ENCODE measurements at regions not wholly inside any gene's neighbourhood (a gene's known extent, or its start where the extent isn't known, plus 50 kb on each side); places are given as distances from the start of the nearest gene placed in this dataset.

DNA sequence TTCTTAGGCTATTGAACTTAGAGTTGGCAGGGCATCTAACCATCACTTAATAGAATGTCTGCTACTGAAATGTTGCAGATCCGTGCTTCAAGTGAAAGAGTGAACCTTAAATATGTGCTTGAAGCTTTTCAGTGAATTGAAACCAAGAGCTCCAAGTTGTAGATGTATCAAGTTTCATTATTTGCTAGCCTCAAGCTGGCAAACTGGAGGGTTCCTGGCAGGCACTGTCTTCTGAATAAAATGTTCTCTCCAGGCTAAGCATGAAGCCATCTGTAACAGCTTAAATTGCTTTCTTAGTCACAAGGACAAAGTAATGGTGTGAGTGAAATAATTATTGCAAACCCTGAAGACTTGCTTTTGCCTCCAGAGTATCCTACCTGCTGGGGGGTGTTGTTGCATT, 415.0 kb upstream of the SPRY2 start:
- no peak overlapping the region for H3K4me3 ChIP-seq (replicated peaks; ENCODE audit: insufficient read depth, low read length)
- TF ChIP-seq, protein P1, sequence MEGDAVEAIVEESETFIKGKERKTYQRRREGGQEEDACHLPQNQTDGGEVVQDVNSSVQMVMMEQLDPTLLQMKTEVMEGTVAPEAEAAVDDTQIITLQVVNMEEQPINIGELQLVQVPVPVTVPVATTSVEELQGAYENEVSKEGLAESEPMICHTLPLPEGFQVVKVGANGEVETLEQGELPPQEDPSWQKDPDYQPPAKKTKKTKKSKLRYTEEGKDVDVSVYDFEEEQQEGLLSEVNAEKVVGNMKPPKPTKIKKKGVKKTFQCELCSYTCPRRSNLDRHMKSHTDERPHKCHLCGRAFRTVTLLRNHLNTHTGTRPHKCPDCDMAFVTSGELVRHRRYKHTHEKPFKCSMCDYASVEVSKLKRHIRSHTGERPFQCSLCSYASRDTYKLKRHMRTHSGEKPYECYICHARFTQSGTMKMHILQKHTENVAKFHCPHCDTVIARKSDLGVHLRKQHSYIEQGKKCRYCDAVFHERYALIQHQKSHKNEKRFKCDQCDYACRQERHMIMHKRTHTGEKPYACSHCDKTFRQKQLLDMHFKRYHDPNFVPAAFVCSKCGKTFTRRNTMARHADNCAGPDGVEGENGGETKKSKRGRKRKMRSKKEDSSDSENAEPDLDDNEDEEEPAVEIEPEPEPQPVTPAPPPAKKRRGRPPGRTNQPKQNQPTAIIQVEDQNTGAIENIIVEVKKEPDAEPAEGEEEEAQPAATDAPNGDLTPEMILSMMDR (IDR thresholded peaks at IDR 0.05; ENCODE audit: insufficient read depth, low read length): no peak
- no peak for TF ChIP-seq GABPA (IDR thresholded peaks at IDR 0.05; ENCODE audit: low read depth)
- no peak overlapping the region for H3K27ac ChIP-seq (replicated peaks)
- no peaks in the 10 kb centered on the region for H3K27me3 ChIP-seq (ENCODE audit: insufficient read depth, poor library complexity, severe bottlenecking)
- DNase-seq (ENCODE audit: low read depth in 1 of 2, low spot score in 1 of 2): no peak

DNA sequence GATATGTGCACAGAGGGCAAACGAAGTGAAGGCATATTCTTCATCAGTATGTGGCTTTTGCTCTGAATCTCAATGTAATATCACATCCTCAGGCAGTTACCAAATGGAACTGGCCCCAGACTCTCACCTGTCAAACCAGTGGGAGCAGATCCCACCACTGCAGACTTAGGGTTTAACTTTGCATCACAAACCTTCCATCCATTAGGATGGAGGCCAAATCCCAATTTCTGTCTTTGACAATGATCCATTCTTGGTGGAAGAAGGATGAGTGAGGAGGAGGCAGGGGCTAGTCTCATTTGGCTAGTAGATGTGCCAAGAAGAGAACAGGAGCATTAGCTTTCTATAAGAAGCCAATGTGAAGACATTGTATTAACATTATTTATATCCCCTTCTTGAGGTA, 413.5 kb upstream of the SPRY2 start:
- H3K27me3 ChIP-seq (ENCODE audit: insufficient read depth, poor library complexity, severe bottlenecking): no peaks in the 10 kb centered on the region
- no peak overlapping the region for H3K27ac ChIP-seq (replicated peaks)
- TF ChIP-seq, protein P2, sequence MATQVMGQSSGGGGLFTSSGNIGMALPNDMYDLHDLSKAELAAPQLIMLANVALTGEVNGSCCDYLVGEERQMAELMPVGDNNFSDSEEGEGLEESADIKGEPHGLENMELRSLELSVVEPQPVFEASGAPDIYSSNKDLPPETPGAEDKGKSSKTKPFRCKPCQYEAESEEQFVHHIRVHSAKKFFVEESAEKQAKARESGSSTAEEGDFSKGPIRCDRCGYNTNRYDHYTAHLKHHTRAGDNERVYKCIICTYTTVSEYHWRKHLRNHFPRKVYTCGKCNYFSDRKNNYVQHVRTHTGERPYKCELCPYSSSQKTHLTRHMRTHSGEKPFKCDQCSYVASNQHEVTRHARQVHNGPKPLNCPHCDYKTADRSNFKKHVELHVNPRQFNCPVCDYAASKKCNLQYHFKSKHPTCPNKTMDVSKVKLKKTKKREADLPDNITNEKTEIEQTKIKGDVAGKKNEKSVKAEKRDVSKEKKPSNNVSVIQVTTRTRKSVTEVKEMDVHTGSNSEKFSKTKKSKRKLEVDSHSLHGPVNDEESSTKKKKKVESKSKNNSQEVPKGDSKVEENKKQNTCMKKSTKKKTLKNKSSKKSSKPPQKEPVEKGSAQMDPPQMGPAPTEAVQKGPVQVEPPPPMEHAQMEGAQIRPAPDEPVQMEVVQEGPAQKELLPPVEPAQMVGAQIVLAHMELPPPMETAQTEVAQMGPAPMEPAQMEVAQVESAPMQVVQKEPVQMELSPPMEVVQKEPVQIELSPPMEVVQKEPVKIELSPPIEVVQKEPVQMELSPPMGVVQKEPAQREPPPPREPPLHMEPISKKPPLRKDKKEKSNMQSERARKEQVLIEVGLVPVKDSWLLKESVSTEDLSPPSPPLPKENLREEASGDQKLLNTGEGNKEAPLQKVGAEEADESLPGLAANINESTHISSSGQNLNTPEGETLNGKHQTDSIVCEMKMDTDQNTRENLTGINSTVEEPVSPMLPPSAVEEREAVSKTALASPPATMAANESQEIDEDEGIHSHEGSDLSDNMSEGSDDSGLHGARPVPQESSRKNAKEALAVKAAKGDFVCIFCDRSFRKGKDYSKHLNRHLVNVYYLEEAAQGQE (IDR thresholded peaks at IDR 0.05; ENCODE audit: insufficient replicate concordance, low read depth): no peak
- no peak for DNase-seq (ENCODE audit: low read depth in 1 of 2, low spot score in 1 of 2)
- H3K4me3 ChIP-seq (replicated peaks; ENCODE audit: insufficient read depth, low read length): no peak overlapping the region

DNA sequence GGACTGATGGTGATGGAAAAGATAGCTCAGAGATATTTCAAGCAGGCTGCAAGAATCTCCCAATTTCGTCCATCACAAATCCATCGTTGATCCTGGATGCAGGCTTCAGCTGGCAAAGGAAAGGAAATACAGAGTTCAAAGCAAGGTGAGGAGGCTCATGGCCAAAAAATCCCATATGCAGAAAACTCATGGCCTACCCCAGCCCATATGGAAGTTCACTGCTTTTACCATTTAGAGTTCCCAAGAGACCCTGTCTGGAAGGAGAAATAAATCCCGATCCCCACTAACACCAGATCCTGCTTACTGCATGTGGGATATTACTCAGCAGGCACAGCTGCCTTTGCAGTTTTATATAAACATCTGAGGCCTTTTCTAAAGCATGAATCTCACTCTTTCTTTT, 412.9 kb upstream of the SPRY2 start:
- DNase-seq (ENCODE audit: low read depth in 1 of 2, low spot score in 1 of 2): no peak
- H3K27me3 ChIP-seq (ENCODE audit: insufficient read depth, poor library complexity, severe bottlenecking): no peaks in the 10 kb centered on the region
- H3K27ac ChIP-seq (replicated peaks): no peak overlapping the region
- H3K4me3 ChIP-seq (replicated peaks; ENCODE audit: insufficient read depth, low read length): no peak overlapping the region
- TF ChIP-seq GABPA (IDR thresholded peaks at IDR 0.05; ENCODE audit: low read depth): no peak
- TF ChIP-seq, protein P2 (IDR thresholded peaks at IDR 0.05; ENCODE audit: insufficient replicate concordance, low read depth): no peak
- TF ChIP-seq, protein P1 (IDR thresholded peaks at IDR 0.05; ENCODE audit: insufficient read depth, low read length): no peak
- no peak for TF ChIP-seq SPI1 (IDR thresholded peaks at IDR 0.05; ENCODE audit: borderline replicate concordance, low read depth)
- TF ChIP-seq POLR2AphosphoS5 (IDR thresholded peaks at IDR 0.05; ENCODE audit: low read depth): no peak

DNA sequence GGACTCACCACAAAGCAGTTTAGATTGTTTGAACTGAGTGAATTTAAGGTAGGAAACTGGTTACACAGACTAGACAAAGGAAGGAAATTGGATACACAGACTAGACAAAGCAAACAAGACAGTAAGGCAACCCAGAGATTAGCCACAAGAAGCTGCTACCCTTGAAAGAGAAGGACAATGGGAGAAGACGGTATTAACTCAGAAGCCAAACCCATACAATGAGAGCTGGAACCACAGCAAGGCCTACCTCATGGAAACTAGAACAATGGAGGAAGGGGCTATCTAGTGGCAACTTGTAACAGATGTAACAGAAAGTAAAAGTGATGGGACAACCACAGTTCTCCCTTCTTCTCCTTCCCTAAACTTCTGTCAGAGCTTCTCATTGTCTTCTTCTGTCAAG, 410.9 kb upstream of the SPRY2 start:
- no peak overlapping the region for H3K4me3 ChIP-seq (replicated peaks; ENCODE audit: insufficient read depth, low read length)
- DNase-seq (ENCODE audit: low read depth in 1 of 2, low spot score in 1 of 2): no peak
- H3K27me3 ChIP-seq (ENCODE audit: insufficient read depth, poor library complexity, severe bottlenecking): no peaks in the 10 kb centered on the region
- TF ChIP-seq POLR2AphosphoS5 (IDR thresholded peaks at IDR 0.05; ENCODE audit: low read depth): no peak
- TF ChIP-seq, protein P1 (IDR thresholded peaks at IDR 0.05; ENCODE audit: insufficient read depth, low read length): no peak
- no peak for TF ChIP-seq SPI1 (IDR thresholded peaks at IDR 0.05; ENCODE audit: borderline replicate concordance, low read depth)
- TF ChIP-seq, protein P2 (IDR thresholded peaks at IDR 0.05; ENCODE audit: insufficient replicate concordance, low read depth): no peak
- TF ChIP-seq GABPA (IDR thresholded peaks at IDR 0.05; ENCODE audit: low read depth): no peak
- no peak overlapping the region for H3K27ac ChIP-seq (replicated peaks)

All from HL-60 (cell line).